ENCODE measurements at regions not wholly inside any gene's neighbourhood (a gene's known extent, or its start where the extent isn't known, plus 50 kb on each side); places are given as distances from the start of the nearest gene placed in this dataset.

DNA sequence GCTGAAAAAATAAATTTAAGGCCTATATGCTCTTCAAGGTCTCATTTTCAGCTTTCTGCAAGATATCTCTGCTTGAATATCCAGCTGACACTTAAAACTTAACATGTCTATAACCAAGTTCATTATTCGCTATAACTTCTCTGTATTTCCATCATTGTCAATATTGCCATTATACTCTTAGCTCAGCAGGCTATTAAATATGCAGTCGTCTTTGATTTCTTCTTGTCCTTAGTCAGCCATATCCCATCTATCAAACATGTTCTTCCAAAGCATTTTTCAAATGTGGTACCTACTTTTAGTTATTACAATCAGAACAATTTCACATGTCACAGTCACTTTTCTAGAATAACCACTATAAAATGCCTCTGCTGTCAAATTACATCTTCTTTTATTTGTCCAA lies 1364.1 kb downstream of the ARAP2 start:
- H3K27me3 Mint-ChIP-seq = no peaks in the 10 kb centered on the region

DNA sequence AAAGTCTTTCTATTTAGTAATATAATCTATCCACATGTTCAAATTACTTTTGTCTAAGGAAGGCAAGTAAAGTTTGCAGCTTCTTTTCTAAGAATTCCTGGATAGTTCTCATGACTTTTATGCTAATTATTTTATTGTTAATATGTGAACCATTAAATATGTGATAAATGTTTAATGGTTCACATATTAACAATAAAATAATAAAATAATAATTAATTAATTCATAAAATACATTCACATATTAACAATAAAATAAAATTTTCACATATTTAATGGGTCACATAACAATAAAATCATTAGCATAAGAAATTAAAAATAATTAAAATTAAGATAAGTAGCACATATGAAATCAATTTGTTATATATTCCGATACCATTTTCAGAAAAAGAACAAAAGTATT lies 1352.4 kb downstream of the ARAP2 start:
- H3K4me1 Mint-ChIP-seq = no peaks in the 10 kb centered on the region
- no peak overlapping the region for H3K27ac Mint-ChIP-seq
- no peaks in the 10 kb centered on the region for H3K9me3 Mint-ChIP-seq
- H3K4me3 Mint-ChIP-seq = no peak overlapping the region
- ATAC-seq = no peak
- no peaks in the 10 kb centered on the region for H3K36me3 Mint-ChIP-seq
- no peaks in the 10 kb centered on the region for H3K27me3 Mint-ChIP-seq

More for the DNA sequence above, 1364.1 kb downstream of the ARAP2 start:
- ATAC-seq = no peak
- Mint-ChIP-seq H3K4me1 (no peaks in the 10 kb centered on the region), H3K4me3 (no peak overlapping the region), H3K9me3 (peaks cover 8% of the 10 kb centered on the region), H3K27ac (no peak overlapping the region), H3K36me3 (no peaks in the 10 kb centered on the region)

DNA sequence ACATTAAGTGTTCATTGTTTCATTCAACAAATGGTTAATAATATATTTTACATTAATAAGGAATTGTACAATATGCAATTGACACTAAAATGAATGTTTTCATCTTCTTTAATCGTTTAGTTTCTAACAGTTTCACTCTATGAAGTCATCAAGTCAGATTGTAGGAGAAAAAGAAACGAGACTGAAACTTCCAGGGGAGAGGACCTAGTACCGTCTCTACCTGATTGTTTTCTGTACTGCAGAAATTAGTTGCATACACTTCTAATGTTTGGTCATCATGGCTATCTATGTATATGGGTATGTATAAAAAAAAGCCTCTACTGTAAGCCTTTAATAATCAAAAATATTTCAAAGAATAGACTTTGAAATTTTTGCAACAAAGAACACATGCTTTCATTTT lies 1350.9 kb downstream of the ARAP2 start:
- Mint-ChIP-seq H3K36me3 (no peaks in the 10 kb centered on the region), H3K4me1 (no peaks in the 10 kb centered on the region), H3K4me3 (no peak overlapping the region), H3K27ac (no peak overlapping the region), H3K9me3 (no peaks in the 10 kb centered on the region), H3K27me3 (no peaks in the 10 kb centered on the region)
- no peak for ATAC-seq

DNA sequence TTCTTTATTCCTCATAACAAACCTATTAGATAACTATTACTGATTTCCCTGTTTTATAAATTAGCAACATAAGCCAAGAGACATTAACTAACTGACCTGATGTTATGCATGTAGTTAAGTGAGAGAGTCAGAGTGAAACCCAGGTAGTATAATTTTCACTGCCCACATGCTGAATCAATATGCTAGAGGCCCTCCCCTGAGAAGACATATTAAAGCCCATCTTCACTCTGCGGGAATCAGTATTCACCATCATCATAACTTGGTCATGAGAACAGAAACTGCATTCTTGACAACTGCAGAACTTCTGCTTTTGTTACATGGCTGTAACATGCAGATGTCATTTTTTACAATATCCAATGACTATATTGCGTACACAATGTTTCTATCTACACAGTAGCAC lies 1324.3 kb downstream of the ARAP2 start:
- ATAC-seq = no peak
- H3K9me3 Mint-ChIP-seq = peaks cover 7% of the 10 kb centered on the region
- no peaks in the 10 kb centered on the region for H3K27me3 Mint-ChIP-seq
- no peaks in the 10 kb centered on the region for H3K4me1 Mint-ChIP-seq
- H3K36me3 Mint-ChIP-seq = no peaks in the 10 kb centered on the region
- no peak overlapping the region for H3K27ac Mint-ChIP-seq
- no peak overlapping the region for H3K4me3 Mint-ChIP-seq

DNA sequence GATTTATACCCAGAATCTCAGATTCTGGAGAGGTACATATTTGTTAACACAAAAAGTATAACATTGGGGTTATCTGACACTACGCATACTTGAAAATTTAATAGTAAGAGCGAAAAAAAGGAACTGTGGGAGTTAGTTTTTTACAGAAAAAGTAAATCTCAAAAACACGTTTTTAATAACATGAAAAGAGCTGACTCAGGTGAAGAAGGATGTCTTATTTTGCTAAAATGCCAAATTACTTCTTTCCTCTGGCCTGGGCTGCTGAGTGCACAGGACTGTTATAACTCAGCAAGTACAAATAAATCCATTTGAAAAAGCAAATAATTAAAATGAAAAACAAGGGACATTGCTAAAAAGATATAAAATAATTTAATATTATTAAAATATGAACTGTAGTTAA lies 1322.9 kb downstream of the ARAP2 start:
- Mint-ChIP-seq H3K4me3 (no peak overlapping the region), H3K27ac (no peak overlapping the region), H3K27me3 (no peaks in the 10 kb centered on the region), H3K9me3 (peaks cover 8% of the 10 kb centered on the region), H3K36me3 (no peaks in the 10 kb centered on the region), H3K4me1 (no peaks in the 10 kb centered on the region)
- ATAC-seq = no peak

DNA sequence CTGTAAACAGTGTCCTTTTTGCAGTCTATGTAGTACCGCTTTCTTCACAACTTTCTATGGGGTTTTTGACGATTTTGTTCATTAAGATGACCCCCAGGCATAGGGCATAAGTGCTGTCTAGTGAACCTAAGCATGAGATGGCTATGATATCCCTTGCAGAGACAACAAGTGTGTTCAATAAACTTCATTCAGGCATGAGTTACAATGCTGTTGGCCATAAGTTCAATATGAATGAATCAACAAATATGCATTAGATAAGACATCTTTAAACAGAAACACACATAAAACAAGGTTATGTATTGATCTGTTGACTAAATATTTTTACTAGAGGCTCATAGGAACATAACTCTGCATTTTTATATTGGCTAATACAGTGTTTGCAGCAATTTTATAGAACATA lies 1322.0 kb downstream of the ARAP2 start:
- Mint-ChIP-seq H3K4me3 (no peak overlapping the region), H3K27ac (no peak overlapping the region), H3K4me1 (no peaks in the 10 kb centered on the region), H3K27me3 (no peaks in the 10 kb centered on the region), H3K36me3 (no peaks in the 10 kb centered on the region), H3K9me3 (peaks cover 8% of the 10 kb centered on the region)
- ATAC-seq = no peak

DNA sequence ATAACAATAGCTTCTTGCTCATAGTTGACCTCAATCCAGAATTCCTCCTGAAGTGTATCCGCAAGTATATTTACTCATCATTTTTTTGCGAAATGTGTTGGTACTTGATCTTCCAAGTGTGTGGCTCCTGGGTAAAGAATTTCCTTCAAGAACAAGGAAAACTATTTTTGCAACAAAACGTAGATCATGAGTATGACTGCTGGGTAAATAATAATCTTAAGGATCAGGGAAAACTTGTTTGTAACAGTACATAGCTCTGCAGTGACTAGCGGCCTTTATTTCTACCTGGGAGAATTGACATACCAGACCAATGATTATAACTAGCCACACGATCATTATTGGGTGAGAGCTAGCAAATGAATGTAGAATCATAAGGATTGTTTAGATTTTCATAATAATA lies 1311.7 kb downstream of the ARAP2 start:
- Mint-ChIP-seq H3K4me1 (no peaks in the 10 kb centered on the region), H3K4me3 (no peak overlapping the region), H3K36me3 (no peaks in the 10 kb centered on the region), H3K27ac (no peak overlapping the region), H3K27me3 (no peaks in the 10 kb centered on the region), H3K9me3 (peaks cover 7% of the 10 kb centered on the region)
- ATAC-seq = no peak

DNA sequence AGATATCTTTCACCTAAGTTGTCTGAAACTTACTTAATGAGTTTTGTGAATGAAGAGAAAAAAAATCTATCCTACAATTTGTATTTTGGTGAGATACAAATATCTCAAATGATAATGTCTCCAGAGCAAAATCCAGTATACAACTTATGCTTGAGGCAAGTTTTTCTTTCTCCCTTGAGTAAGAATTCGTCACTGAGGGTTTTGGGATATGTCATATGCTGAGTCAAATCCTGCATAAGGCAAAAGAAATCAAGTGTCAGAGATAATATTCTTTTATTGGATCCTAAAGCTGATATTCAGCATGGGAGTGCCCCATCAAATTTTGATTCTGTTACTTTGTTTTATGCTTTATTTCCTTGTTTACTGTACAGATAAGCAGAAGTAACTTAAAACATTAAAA lies 1308.6 kb downstream of the ARAP2 start:
- Mint-ChIP-seq H3K36me3 (no peaks in the 10 kb centered on the region), H3K9me3 (peaks cover 7% of the 10 kb centered on the region)
- no peak for ATAC-seq

DNA sequence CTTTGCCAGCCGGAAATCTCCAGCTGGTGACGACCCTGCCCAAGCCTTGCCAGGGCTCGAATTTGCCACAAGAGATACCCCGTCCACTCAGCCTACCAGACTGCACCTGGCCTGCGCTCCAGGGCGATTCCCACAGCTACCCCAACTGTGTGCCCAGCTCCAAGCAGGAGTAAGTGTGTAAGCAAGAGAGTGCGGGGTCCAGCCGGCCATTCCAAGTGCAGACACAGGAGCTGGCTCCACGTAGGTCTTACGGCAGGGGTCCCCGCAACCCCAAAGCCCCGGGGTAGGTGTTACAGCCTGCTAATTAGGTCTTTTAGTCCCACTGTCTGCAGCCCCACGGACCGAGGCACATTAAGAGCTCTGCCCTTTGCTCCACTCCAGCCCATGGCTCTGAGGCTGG lies 1305.2 kb downstream of the ARAP2 start:
- Mint-ChIP-seq H3K4me3 (no peak overlapping the region), H3K27me3 (no peaks in the 10 kb centered on the region), H3K27ac (no peak overlapping the region), H3K4me1 (no peaks in the 10 kb centered on the region), H3K9me3 (peaks cover 3% of the 10 kb centered on the region), H3K36me3 (no peaks in the 10 kb centered on the region)
- ATAC-seq = peak; percentile 8

More for the DNA sequence above, 1308.6 kb downstream of the ARAP2 start:
- H3K27ac Mint-ChIP-seq = no peak overlapping the region
- no peaks in the 10 kb centered on the region for H3K4me1 Mint-ChIP-seq
- no peaks in the 10 kb centered on the region for H3K27me3 Mint-ChIP-seq
- H3K4me3 Mint-ChIP-seq = no peak overlapping the region

DNA sequence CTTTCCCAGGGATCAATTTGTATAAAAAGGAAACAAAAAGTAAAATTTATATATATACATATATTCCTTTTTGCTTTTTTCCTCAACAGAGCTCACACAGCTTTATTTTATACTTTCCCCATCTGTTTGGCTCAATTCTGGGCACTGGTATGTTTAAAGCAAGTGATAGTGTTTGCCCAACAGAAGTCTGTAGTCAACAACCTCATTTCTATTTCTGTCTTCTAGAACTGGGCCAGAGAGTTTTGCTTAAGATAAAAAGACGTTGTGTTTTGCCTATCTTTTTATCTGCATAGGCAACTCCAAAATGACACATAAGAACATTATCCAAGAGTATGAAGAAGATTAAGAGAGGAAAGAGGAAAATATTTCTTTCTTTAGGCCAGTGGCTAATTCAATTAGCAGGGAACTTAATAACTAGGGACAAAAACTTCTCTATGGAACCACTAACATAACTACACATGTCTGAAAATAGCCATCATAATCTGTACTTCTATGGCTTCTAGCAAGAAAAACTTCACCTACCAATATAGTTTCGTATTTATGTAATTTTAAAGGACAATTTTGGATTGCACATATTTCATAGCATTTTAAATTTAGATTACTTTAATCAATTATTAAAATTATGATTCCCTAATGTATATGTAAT lies 1300.5 kb downstream of the ARAP2 start:
- H3K36me3 Mint-ChIP-seq = no peaks in the 10 kb centered on the region
- no peak overlapping the region for H3K27ac Mint-ChIP-seq
- no peak for ATAC-seq
- H3K4me3 Mint-ChIP-seq = no peak overlapping the region
- no peaks in the 10 kb centered on the region for H3K27me3 Mint-ChIP-seq
- no peaks in the 10 kb centered on the region for H3K4me1 Mint-ChIP-seq
- peaks cover 3% of the 10 kb centered on the region for H3K9me3 Mint-ChIP-seq

DNA sequence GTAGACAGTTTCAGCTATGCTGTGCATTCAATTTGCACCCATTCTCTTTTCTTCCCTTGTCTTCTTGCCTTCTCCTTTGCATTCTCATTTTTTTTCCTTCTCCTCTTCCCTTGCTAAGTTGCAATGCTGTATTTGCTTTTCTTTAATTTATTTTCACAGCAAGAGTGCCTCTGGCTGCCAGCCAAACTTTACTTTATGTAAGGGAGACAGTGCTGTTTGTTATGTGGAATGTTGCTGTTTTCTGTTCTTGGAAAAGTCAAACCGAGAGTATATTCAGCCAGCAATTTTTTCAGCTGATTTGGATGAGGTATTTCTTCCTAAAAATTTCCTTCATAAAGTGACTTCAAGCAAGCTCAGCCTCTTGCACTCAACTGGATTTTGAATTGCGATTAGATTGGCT lies 1293.4 kb downstream of the ARAP2 start:
- H3K4me1 Mint-ChIP-seq = no peaks in the 10 kb centered on the region
- H3K27me3 Mint-ChIP-seq = no peaks in the 10 kb centered on the region
- H3K36me3 Mint-ChIP-seq = no peaks in the 10 kb centered on the region
- no peak for ATAC-seq
- H3K9me3 Mint-ChIP-seq = no peaks in the 10 kb centered on the region
- no peak overlapping the region for H3K4me3 Mint-ChIP-seq
- H3K27ac Mint-ChIP-seq = no peak overlapping the region

DNA sequence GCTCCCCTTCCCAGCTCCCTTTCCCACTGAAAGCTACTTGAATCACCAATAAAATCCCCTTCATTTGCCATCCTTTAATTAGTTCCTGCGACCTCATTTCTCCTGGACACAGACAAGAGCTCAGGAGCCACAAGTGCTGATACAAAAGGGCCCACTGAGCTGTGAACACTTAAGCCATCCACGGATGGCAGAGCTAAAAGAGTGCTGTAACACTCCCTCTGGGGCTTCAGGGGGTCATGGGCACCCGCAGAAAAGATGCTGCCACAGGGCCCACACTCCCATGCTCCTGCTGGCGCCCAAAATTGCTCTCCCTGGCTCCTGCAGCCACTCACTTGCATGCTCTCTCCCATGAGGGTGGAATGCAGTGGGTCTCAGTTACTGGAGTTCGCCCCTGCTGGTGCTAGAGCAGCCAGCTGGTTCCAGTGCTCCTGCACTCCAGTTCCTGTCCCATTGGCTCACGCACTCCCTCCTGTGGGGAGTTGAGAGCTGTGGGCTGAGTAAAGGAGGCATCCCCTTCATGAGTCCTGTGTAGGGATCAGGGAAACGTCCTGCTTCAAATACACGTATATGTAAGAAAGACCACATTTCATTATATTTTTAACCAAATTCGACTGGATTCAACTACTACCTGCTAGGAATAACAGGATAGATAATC lies 1291.0 kb downstream of the ARAP2 start:
- H3K36me3 Mint-ChIP-seq = no peaks in the 10 kb centered on the region
- no peak overlapping the region for H3K27ac Mint-ChIP-seq
- H3K4me1 Mint-ChIP-seq = no peaks in the 10 kb centered on the region
- H3K9me3 Mint-ChIP-seq = no peaks in the 10 kb centered on the region
- H3K27me3 Mint-ChIP-seq = no peaks in the 10 kb centered on the region
- peak; percentile 8 for ATAC-seq
- no peak overlapping the region for H3K4me3 Mint-ChIP-seq

DNA sequence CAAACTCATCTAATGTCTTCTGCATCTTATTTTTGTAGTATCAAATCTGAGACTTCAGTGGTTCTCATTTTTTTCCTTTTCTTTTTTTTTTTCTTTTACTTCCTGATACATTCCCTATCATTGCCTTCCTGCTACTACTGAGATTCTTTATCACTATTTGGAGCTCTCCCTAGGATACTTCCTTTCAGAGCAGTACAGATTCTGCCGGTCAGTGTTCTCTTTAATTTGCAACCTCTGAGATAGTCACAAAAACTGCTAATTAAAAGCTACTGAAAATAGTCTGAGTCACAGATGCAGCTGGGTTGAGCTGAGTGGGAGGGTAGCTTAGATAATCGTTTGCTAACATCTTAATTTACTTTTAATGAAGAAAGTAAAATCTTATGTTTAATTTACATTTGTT lies 1279.7 kb downstream of the ARAP2 start:
- no peaks in the 10 kb centered on the region for H3K4me1 Mint-ChIP-seq
- H3K4me3 Mint-ChIP-seq = no peak overlapping the region
- no peaks in the 10 kb centered on the region for H3K36me3 Mint-ChIP-seq
- H3K9me3 Mint-ChIP-seq = peaks cover 7% of the 10 kb centered on the region
- H3K27me3 Mint-ChIP-seq = no peaks in the 10 kb centered on the region
- no peak overlapping the region for H3K27ac Mint-ChIP-seq
- ATAC-seq = no peak

DNA sequence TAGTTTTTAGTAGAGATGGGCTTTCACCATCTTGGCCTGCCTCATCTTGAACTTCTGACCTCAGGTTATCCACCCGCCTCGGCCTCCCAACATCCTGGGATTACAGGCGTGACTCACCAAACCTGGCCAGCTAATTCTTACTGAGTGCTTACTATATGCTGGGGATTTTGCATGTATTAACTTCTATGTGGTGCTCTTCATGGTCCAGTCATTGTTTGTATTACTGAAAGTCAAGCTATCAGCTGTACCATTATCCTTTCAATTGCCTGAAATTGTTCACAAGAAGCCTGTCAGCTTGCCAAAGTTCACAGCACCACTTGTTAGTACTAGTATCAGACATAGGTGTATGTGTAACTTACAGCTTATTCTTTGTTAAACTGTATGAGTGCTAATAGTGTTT lies 1272.1 kb downstream of the ARAP2 start:
- no peaks in the 10 kb centered on the region for H3K36me3 Mint-ChIP-seq
- no peak overlapping the region for H3K4me3 Mint-ChIP-seq
- H3K4me1 Mint-ChIP-seq = no peaks in the 10 kb centered on the region
- no peaks in the 10 kb centered on the region for H3K27me3 Mint-ChIP-seq
- H3K27ac Mint-ChIP-seq = no peak overlapping the region
- H3K9me3 Mint-ChIP-seq = no peaks in the 10 kb centered on the region
- ATAC-seq = no peak

DNA sequence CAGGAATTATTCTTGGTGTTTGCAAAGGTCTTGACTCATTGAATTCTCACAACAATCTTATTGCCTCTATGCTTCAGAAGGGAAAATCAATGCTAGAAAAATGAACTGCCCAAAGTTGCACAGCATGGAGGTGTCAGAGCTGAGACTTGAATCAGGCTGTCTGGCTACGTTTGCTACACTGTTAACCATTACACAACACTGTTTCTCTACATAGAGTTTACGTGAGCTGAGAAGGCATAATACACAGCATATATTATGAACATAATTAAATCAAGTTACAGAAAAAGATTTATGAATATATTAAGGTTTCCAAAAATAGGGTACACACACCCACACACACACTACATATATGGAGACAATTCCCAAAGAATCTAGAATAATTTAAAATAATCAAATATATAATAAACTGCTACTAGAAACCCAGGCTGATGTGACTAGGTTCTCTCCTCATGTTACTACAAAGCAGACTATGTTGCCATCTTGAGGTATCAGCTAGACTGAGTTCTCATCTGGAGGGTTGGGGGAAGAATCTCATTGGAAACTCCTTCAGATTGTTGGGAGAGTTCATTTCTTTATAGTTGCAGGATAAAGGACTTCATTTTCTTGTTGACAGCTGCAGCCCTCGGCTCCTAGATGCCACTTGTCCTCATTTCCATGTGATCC lies 1270.5 kb downstream of the ARAP2 start:
- H3K4me1 Mint-ChIP-seq = no peaks in the 10 kb centered on the region
- ATAC-seq = no peak

DNA sequence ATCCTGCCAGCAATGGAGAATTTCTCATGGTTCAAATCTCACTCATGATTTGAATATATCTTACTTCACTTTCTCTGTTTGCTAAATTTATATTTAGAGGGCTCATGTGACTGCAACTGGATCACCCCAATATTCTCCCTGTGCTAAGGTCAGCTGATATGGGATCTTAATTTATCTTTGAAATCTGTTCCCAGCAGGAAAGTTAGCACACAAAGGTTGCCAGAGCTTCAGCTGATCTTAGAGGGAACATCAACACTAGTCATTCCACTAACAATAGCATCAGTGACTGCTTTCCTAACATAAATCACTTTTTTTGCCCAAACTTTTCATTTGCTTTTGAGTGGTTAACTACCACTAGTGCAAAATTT lies 1270.0 kb downstream of the ARAP2 start:
- ATAC-seq = no peak
- no peaks in the 10 kb centered on the region for H3K9me3 Mint-ChIP-seq
- no peaks in the 10 kb centered on the region for H3K36me3 Mint-ChIP-seq
- H3K4me3 Mint-ChIP-seq = no peak overlapping the region
- H3K27me3 Mint-ChIP-seq = no peaks in the 10 kb centered on the region
- H3K4me1 Mint-ChIP-seq = no peaks in the 10 kb centered on the region
- no peak overlapping the region for H3K27ac Mint-ChIP-seq

More for the DNA sequence above, 1270.5 kb downstream of the ARAP2 start:
- Mint-ChIP-seq H3K27me3 (no peaks in the 10 kb centered on the region), H3K4me3 (no peak overlapping the region), H3K9me3 (no peaks in the 10 kb centered on the region), H3K36me3 (no peaks in the 10 kb centered on the region), H3K27ac (no peak overlapping the region)

All from stimulated activated memory B cell treated with anti-CD40 and anti-IgM and Interleukin-4, amounts not matched to agents 10 μg/mL and 1 μg/mL and 100 μg/mL, for 72 hours (primary cell).